Chondrocyte (in vitro differentiated cells): ENCODE measurements at regions not wholly inside any gene's neighbourhood (a gene's known extent, or its start where the extent isn't known, plus 50 kb on each side); places are given as distances from the start of the nearest gene placed in this dataset.
A peak's percentile ranks its signal among the peaks of the same experiment; 100 is the strongest.

Source experiments
- DNase-seq: peaks from one replicate; pipeline ENCODE4 v3.0.0; 2021; ENCODE audit warnings: mixed read lengths, low spot score
- H3K27ac Mint-ChIP-seq: one replicate; pipeline ENCODE4 v1.8.0; 2021; ENCODE audit warnings: mild to moderate bottlenecking, moderate library complexity, mixed read lengths; ENCODE audit not compliant: unreplicated experiment
- H3K27me3 Mint-ChIP-seq: 2 replicates; pipeline ENCODE4 v1.8.0; 2021; ENCODE audit warnings: low read depth, mixed read lengths
- H3K36me3 Mint-ChIP-seq: 2 replicates; pipeline ENCODE4 v1.8.0; 2021; ENCODE audit warnings: low read depth, mixed read lengths
- H3K4me1 Mint-ChIP-seq: 2 replicates; pipeline ENCODE4 v1.8.0; 2021; ENCODE audit warnings: low read depth, mild to moderate bottlenecking, mixed read lengths
- H3K4me3 Mint-ChIP-seq: one replicate; pipeline ENCODE4 v1.8.0; 2021; ENCODE audit warnings: mild to moderate bottlenecking, moderate library complexity, mixed read lengths; ENCODE audit not compliant: unreplicated experiment
- H3K9me3 Mint-ChIP-seq: 2 replicates; pipeline ENCODE4 v1.8.0; 2021; ENCODE audit warnings: low read depth, mixed read lengths
- TF ChIP-seq, protein P1 (sequence below): fragments of 200-600 bp; sonication (generic); IDR thresholded peaks from 2 replicates; pipeline ENCODE4 v1.5.0; 2021; ENCODE audit warnings: antibody characterized with exemption, mild to moderate bottlenecking, moderate library complexity

DNA sequence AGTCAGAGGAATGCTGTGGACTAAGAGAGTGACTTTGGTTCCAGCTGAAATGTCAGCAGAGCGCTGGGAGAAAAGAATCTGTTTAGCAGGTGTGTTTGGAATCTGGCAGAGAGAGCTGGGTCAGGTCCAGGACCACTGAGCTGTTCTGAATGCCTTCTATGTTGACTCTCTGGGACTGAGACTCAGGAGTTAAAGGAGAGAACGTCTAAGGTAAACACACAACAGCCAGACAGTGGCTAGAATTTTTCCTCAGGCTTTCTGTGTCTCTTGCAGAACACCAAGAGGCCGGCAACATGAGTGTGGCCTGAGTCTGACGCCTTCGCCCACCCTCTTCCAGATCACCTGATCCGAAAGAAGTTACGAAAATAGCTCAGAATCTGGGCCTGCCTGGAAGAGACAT is 107.2 kb upstream of the ZNF462 start:
- H3K4me1 Mint-ChIP-seq: peaks cover 10% of the 10 kb centered on the region
- H3K4me3 Mint-ChIP-seq: no peak overlapping the region
- no peaks in the 10 kb centered on the region for H3K9me3 Mint-ChIP-seq
- no peaks in the 10 kb centered on the region for H3K27me3 Mint-ChIP-seq
- no peak for DNase-seq
- no peaks in the 10 kb centered on the region for H3K36me3 Mint-ChIP-seq
- TF ChIP-seq, protein P1, sequence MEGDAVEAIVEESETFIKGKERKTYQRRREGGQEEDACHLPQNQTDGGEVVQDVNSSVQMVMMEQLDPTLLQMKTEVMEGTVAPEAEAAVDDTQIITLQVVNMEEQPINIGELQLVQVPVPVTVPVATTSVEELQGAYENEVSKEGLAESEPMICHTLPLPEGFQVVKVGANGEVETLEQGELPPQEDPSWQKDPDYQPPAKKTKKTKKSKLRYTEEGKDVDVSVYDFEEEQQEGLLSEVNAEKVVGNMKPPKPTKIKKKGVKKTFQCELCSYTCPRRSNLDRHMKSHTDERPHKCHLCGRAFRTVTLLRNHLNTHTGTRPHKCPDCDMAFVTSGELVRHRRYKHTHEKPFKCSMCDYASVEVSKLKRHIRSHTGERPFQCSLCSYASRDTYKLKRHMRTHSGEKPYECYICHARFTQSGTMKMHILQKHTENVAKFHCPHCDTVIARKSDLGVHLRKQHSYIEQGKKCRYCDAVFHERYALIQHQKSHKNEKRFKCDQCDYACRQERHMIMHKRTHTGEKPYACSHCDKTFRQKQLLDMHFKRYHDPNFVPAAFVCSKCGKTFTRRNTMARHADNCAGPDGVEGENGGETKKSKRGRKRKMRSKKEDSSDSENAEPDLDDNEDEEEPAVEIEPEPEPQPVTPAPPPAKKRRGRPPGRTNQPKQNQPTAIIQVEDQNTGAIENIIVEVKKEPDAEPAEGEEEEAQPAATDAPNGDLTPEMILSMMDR: no peak
- H3K27ac Mint-ChIP-seq: peak overlapping the region; percentile 46

GRCh38 chr9:106757514-106757913 is 105.5 kb upstream of the ZNF462 start:
- H3K27me3 Mint-ChIP-seq: no peaks in the 10 kb centered on the region
- TF ChIP-seq, protein P1: no peak
- H3K4me1 Mint-ChIP-seq: peaks cover 10% of the 10 kb centered on the region

GRCh38 chr9:106758911-106759310 is 104.1 kb upstream of the ZNF462 start:
- Mint-ChIP-seq H3K9me3 (no peaks in the 10 kb centered on the region), H3K4me3 (no peak overlapping the region), H3K36me3 (no peaks in the 10 kb centered on the region), H3K27ac (no peak overlapping the region), H3K4me1 (peaks cover 10% of the 10 kb centered on the region), H3K27me3 (no peaks in the 10 kb centered on the region)
- TF ChIP-seq, protein P1: no peak
- DNase-seq: no peak

More at GRCh38 chr9:106757514-106757913, 105.5 kb upstream of the ZNF462 start:
- H3K36me3 Mint-ChIP-seq: no peaks in the 10 kb centered on the region
- DNase-seq: no peak
- no peaks in the 10 kb centered on the region for H3K9me3 Mint-ChIP-seq
- H3K4me3 Mint-ChIP-seq: no peak overlapping the region
- H3K27ac Mint-ChIP-seq: no peak overlapping the region

DNA sequence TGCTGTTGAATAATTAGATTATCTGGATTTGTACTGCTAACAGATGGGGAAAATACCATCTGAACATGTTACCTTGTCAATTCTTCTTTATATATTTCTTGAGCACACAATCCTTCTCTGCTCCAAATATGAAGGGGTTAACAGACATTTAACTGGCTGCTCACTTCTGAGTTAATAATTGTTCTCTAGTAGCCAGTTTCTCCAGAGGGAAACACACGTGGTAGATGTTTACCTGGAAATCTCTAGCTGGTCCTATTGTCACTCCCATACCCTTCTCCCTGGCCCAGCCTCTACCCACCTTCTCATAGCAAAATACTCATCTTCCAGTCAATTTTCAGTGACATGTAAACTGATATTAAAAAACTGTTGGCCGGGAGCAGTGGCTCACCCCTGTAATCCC is 101.5 kb upstream of the ZNF462 start:
- no peaks in the 10 kb centered on the region for H3K27me3 Mint-ChIP-seq
- peaks cover 2% of the 10 kb centered on the region for H3K4me1 Mint-ChIP-seq
- no peak for DNase-seq
- no peaks in the 10 kb centered on the region for H3K36me3 Mint-ChIP-seq
- no peak overlapping the region for H3K27ac Mint-ChIP-seq
- H3K4me3 Mint-ChIP-seq: no peak overlapping the region
- TF ChIP-seq, protein P1: no peak
- H3K9me3 Mint-ChIP-seq: no peaks in the 10 kb centered on the region

- DNase-seq: no peak
- Mint-ChIP-seq H3K4me3 (no peak overlapping the region), H3K36me3 (no peaks in the 10 kb centered on the region), H3K27ac (no peak overlapping the region), H3K4me1 (no peaks in the 10 kb centered on the region), H3K9me3 (no peaks in the 10 kb centered on the region), H3K27me3 (no peaks in the 10 kb centered on the region)
- TF ChIP-seq, protein P1: no peak
These were observed 96.3 kb upstream of the ZNF462 start for GRCh38 chr9:106766616-106767015.
